ENCODE measurements at regions not wholly inside any gene's neighbourhood (a gene's known extent, or its start where the extent isn't known, plus 50 kb on each side); places are given as distances from the start of the nearest gene placed in this dataset.

GRCh38 chr12:87290505-87290904 is 738.7 kb downstream of the C12orf50 start:
- Mint-ChIP-seq H3K4me3 (no peak overlapping the region), H3K27ac (no peak overlapping the region), H3K27me3 (ENCODE audit: insufficient read depth) (no peaks in the 10 kb centered on the region), H3K9me3 (peaks cover 41% of the 10 kb centered on the region), H3K36me3 (ENCODE audit: low read depth) (no peaks in the 10 kb centered on the region), H3K4me1 (ENCODE audit: low read depth) (no peaks in the 10 kb centered on the region)
- TF ChIP-seq CTCF (IDR thresholded peaks at IDR 0.05), result no peak
- no peak for DNase-seq

DNA sequence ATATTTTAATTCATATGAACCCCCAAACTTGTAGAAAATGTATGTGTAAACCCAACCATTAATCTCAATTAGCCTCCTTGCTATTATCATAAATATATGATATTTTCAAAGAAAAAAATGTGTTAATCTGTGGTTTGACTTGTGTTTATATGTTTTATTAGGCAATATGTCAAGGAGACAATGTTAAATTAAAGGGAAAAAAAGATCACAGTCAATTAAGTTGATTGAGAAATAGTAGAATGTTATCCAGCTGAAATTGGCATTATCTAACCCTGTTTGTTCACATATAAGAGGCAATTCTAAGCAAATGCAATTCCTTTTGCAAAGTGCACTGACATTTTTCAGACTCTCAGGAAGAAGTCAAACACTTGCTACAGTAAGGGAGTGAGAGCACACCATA is 745.3 kb downstream of the C12orf50 start:
- Mint-ChIP-seq H3K36me3 (ENCODE audit: low read depth) (no peaks in the 10 kb centered on the region), H3K27ac (no peak overlapping the region), H3K27me3 (ENCODE audit: insufficient read depth) (no peaks in the 10 kb centered on the region), H3K4me1 (ENCODE audit: low read depth) (no peaks in the 10 kb centered on the region), H3K9me3 (peaks cover 20% of the 10 kb centered on the region), H3K4me3 (no peak overlapping the region)
- no peak for DNase-seq
- TF ChIP-seq CTCF (IDR thresholded peaks at IDR 0.05), result no peak

GRCh38 chr12:87283111-87283510 is 746.1 kb downstream of the C12orf50 start:
- peaks cover 19% of the 10 kb centered on the region for H3K9me3 Mint-ChIP-seq
- no peaks in the 10 kb centered on the region for H3K36me3 Mint-ChIP-seq (ENCODE audit: low read depth)
- TF ChIP-seq CTCF (IDR thresholded peaks at IDR 0.05), result no peak
- no peak overlapping the region for H3K27ac Mint-ChIP-seq
- no peaks in the 10 kb centered on the region for H3K27me3 Mint-ChIP-seq (ENCODE audit: insufficient read depth)
- no peak overlapping the region for H3K4me3 Mint-ChIP-seq
- no peak for DNase-seq
- no peaks in the 10 kb centered on the region for H3K4me1 Mint-ChIP-seq (ENCODE audit: low read depth)

DNA sequence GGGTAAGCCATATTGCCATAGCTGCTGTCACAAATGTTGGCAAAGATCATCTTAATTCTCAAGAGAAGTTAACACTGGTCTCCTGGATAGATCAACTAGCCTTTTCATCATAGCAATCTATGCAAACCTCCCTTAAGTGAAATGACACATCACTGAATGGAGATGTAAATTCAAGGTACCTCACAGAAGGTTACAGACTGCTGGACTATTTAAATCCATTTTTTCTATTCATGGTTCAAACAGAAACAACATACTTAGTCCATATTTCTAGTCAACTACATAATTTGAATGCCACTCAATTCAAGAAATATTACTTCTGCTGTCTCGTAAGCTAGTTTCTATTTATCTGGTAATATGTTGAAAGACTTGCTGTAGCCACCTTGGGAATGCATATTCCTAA is 748.3 kb downstream of the C12orf50 start:
- Mint-ChIP-seq H3K4me3 (no peak overlapping the region), H3K36me3 (ENCODE audit: low read depth) (no peaks in the 10 kb centered on the region), H3K4me1 (ENCODE audit: low read depth) (no peaks in the 10 kb centered on the region), H3K9me3 (peaks cover 4% of the 10 kb centered on the region), H3K27me3 (ENCODE audit: insufficient read depth) (no peaks in the 10 kb centered on the region), H3K27ac (no peak overlapping the region)
- DNase-seq, result no peak
- no peak for TF ChIP-seq CTCF (IDR thresholded peaks at IDR 0.05)

GRCh38 chr12:87280356-87280755 is 748.8 kb downstream of the C12orf50 start:
- DNase-seq, result no peak
- H3K4me3 Mint-ChIP-seq, result no peak overlapping the region
- no peaks in the 10 kb centered on the region for H3K36me3 Mint-ChIP-seq (ENCODE audit: low read depth)
- H3K9me3 Mint-ChIP-seq, result peaks cover 4% of the 10 kb centered on the region
- no peaks in the 10 kb centered on the region for H3K27me3 Mint-ChIP-seq (ENCODE audit: insufficient read depth)
- TF ChIP-seq CTCF (IDR thresholded peaks at IDR 0.05), result no peak
- no peak overlapping the region for H3K27ac Mint-ChIP-seq
- no peaks in the 10 kb centered on the region for H3K4me1 Mint-ChIP-seq (ENCODE audit: low read depth)

DNA sequence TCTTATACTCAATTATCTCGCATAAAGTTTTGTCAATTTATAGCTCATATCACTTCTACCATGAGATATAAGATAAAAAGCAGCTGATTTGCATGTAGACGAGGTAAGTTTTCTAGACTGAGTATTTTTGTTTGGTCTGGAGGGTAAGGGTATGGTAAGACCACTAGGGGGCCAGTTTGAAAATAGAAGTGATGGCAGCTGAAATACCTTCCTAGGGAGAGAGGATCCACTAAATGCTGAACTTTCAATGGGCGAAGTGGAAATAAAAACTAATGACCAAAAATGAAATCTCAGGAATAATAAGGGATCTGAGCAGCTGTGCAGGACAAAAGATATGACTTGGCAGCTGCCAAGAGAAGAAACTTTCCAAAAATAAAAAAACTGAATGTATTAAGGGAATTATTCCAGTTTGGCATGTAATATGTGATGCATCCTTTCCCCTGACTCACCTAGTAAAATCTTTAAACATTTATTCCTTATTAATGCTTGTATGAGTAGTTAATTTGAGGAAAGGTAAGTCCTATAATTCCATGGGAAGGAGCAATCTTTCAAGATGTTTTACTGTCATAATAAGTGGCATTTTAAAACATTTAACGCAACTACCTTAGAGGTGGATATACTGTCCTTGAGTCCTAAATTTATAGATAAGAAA is 754.5 kb downstream of the C12orf50 start:
- no peak overlapping the region for H3K27ac Mint-ChIP-seq
- no peak overlapping the region for H3K4me3 Mint-ChIP-seq
- peaks cover 21% of the 10 kb centered on the region for H3K9me3 Mint-ChIP-seq
- no peak for DNase-seq
- H3K36me3 Mint-ChIP-seq (ENCODE audit: low read depth), result no peaks in the 10 kb centered on the region
- TF ChIP-seq CTCF (IDR thresholded peaks at IDR 0.05), result peak; percentile 34
- H3K27me3 Mint-ChIP-seq (ENCODE audit: insufficient read depth), result no peaks in the 10 kb centered on the region
- no peaks in the 10 kb centered on the region for H3K4me1 Mint-ChIP-seq (ENCODE audit: low read depth)
